GM23338 (cell line): ENCODE measurements at regions not wholly inside any gene's neighbourhood (a gene's known extent, or its start where the extent isn't known, plus 50 kb on each side); places are given as distances from the start of the nearest gene placed in this dataset.

Experiments
- ATAC-seq: fragments of 200-7000 bp; cut with Tn5 transposase; 3 replicates; pipeline ENCODE4 v1.9.1; 2020
- DNase-seq: peaks from one replicate; pipeline ENCODE4 v3.0.0-alpha.2; 2015; ENCODE audit warnings: low spot score
- H2AFZ ChIP-seq: fragments of 200-600 bp; sonication (generic); 2 replicates; pipeline ENCODE4 v1.8.0; 2016; ENCODE audit warnings: antibody characterized with exemption, mild to moderate bottlenecking, moderate library complexity
- H3F3A ChIP-seq: fragments of 200-600 bp; sonication (generic); replicated peaks from 2 replicates; pipeline ENCODE4 v1.8.0; 2017; ENCODE audit warnings: antibody characterized with exemption, mixed run types, low read depth
- H3K27ac ChIP-seq: fragments of 200-600 bp; sonication (generic); 2 replicates; pipeline ENCODE4 v1.6.1; 2016; ENCODE audit warnings: low read depth
- H3K27me3 ChIP-seq: fragments of 200-600 bp; sonication (generic); 2 replicates; pipeline ENCODE4 v1.8.0; 2016; ENCODE audit warnings: mild to moderate bottlenecking, mixed run types, moderate library complexity; ENCODE audit not compliant: insufficient read depth
- H3K36me3 ChIP-seq: fragments of 200-600 bp; sonication (generic); 2 replicates; pipeline ENCODE4 v1.8.0; 2016; ENCODE audit warnings: mild to moderate bottlenecking; ENCODE audit not compliant: insufficient read depth
- H3K4me1 ChIP-seq: fragments of 200-600 bp; sonication (generic); 2 replicates; pipeline ENCODE4 v1.8.0; 2016; ENCODE audit warnings: mild to moderate bottlenecking, moderate library complexity; ENCODE audit not compliant: insufficient read depth
- H3K4me2 ChIP-seq: fragments of 200-600 bp; sonication (generic); 2 replicates; pipeline ENCODE4 v1.7.1; 2017; ENCODE audit warnings: mixed run types
- H3K4me3 ChIP-seq: fragments of 200-600 bp; sonication (generic); 2 replicates; pipeline ENCODE4 v1.6.1; 2016; ENCODE audit warnings: mixed run types
- H3K79me2 ChIP-seq: fragments of 200-600 bp; sonication (generic); replicated peaks from 2 replicates; pipeline ENCODE4 v1.8.0; 2017; ENCODE audit warnings: mild to moderate bottlenecking; ENCODE audit not compliant: insufficient read depth
- H3K9me2 ChIP-seq: fragments of 200-600 bp; sonication (generic); 2 replicates; pipeline ENCODE4 v1.8.0; 2017; ENCODE audit not compliant: insufficient read depth
- H4K20me1 ChIP-seq: fragments of 200-600 bp; sonication (generic); replicated peaks from 2 replicates; pipeline ENCODE4 v1.8.0; 2017; ENCODE audit warnings: mild to moderate bottlenecking; ENCODE audit not compliant: insufficient read depth
- H3K27ac Mint-ChIP-seq: 2 replicates; pipeline ENCODE4 v1.8.0; 2020; ENCODE audit warnings: inconsistent platforms, mild to moderate bottlenecking, moderate library complexity, mixed read lengths
- H3K27me3 Mint-ChIP-seq: 3 replicates; pipeline ENCODE4 v1.8.0; 2022; ENCODE audit warnings: low read depth, mild to moderate bottlenecking, moderate library complexity, mixed read lengths, inconsistent platforms; ENCODE audit not compliant: insufficient read depth, poor library complexity
- H3K36me3 Mint-ChIP-seq: 3 replicates; pipeline ENCODE4 v1.8.0; 2021; ENCODE audit warnings: low read depth, mild to moderate bottlenecking, inconsistent platforms, moderate library complexity, mixed read lengths
- H3K4me1 Mint-ChIP-seq: 3 replicates; pipeline ENCODE4 v1.8.0; 2020; ENCODE audit warnings: mild to moderate bottlenecking, inconsistent platforms, mixed read lengths
- H3K4me3 Mint-ChIP-seq: 3 replicates; pipeline ENCODE4 v1.8.0; 2021; ENCODE audit warnings: moderate library complexity, mild to moderate bottlenecking, inconsistent platforms, mixed read lengths
- H3K9me3 Mint-ChIP-seq: 3 replicates; pipeline ENCODE4 v1.8.0; 2020; ENCODE audit warnings: moderate library complexity, mild to moderate bottlenecking, inconsistent platforms, mixed read lengths
- CREB1 ChIP-seq: fragments of 250-450 bp; sonication (Bioruptor Pico); IDR thresholded peaks from 2 replicates; pipeline ENCODE4 v1.5.0; 2020; ENCODE audit warnings: low read depth, mild to moderate bottlenecking, moderate library complexity
- EZH2 ChIP-seq: fragments of 200-600 bp; sonication (generic); IDR thresholded peaks from one replicate; pipeline ENCODE4 v1.8.0; 2017; ENCODE audit warnings: antibody characterized with exemption, mild to moderate bottlenecking, low read depth; ENCODE audit not compliant: unreplicated experiment
- EZH2phosphoT487 ChIP-seq: fragments of 200-600 bp; sonication (generic); IDR thresholded peaks from one replicate; pipeline ENCODE4 v1.8.1; 2018; ENCODE audit warnings: antibody characterized with exemption; ENCODE audit not compliant: unreplicated experiment
- JUNB ChIP-seq: IDR thresholded peaks from one replicate; pipeline ENCODE4 v1.6.1; 2016; ENCODE audit warnings: antibody characterized with exemption; ENCODE audit not compliant: unreplicated experiment
- STAT1 ChIP-seq: IDR thresholded peaks from one replicate; pipeline ENCODE4 v1.6.1; 2016; ENCODE audit warnings: antibody characterized with exemption; ENCODE audit not compliant: unreplicated experiment
- ZNF114 ChIP-seq: fragments of 250-450 bp; sonication (Bioruptor Pico); IDR thresholded peaks from 2 replicates; pipeline ENCODE4 v1.5.0; 2020; ENCODE audit warnings: mild to moderate bottlenecking, moderate library complexity
- TF ChIP-seq, protein P1 (sequence below): IDR thresholded peaks from 2 replicates; pipeline ENCODE4 v1.6.1; 2016; ENCODE audit warnings: antibody characterized with exemption
- TF ChIP-seq, protein P2 (sequence below): fragments of 250-450 bp; sonication (Bioruptor Pico); IDR thresholded peaks from 2 replicates; pipeline ENCODE4 v1.5.0; 2020; ENCODE audit warnings: mild to moderate bottlenecking, moderate library complexity
- TF ChIP-seq, protein P3 (sequence below), 2 experiments: fragments of 200-600 bp in 1 of 2; sonication (generic) in 1 of 2; conservative IDR thresholded peaks; 2 replicates each; pipeline versions ENCODE4 v1.5.1 to v1.6.1; 2016 to 2017; ENCODE audit warnings: antibody characterized with exemption in 2 of 2, low read depth in 2 of 2, mild to moderate bottlenecking in 2 of 2, moderate library complexity in 1 of 2

DNA sequence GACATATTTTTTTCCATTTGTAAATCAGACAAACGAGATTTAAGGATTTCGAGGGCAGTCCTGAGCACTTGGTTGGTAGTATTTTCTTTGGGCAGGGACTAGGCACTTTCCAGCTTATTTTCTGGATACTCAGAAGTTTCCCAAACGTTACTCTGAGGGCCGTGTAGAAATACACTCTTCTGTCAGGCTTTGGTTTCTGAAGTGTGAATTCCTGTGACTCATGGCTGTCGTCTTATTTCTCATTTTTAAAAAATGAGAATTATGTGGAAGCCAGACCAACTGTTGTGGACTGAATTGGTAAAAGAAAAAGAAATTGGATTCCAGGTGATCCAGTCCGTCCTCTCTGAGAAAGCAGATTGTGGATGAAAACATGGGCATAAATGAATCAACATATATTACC is 658.6 kb upstream of the FANCL start:
- H3K4me3 Mint-ChIP-seq: no peak overlapping the region
- no peaks in the 10 kb centered on the region for H3F3A ChIP-seq
- no peaks in the 10 kb centered on the region for H3K27me3 ChIP-seq
- H3K4me1 ChIP-seq: no peaks in the 10 kb centered on the region
- H3K4me3 ChIP-seq: no peak overlapping the region
- 0 out of 2 replicates have a peak, but pooled peaks cover 6% of the 10 kb centered on the region for H3K9me2 ChIP-seq
- H3K36me3 Mint-ChIP-seq: no peaks in the 10 kb centered on the region
- H3K27ac Mint-ChIP-seq: no peak overlapping the region
- no peaks in the 10 kb centered on the region for H3K9me3 Mint-ChIP-seq
- no peaks in the 10 kb centered on the region for H3K79me2 ChIP-seq
- no peak overlapping the region for H3K27ac ChIP-seq
- no peaks in the 10 kb centered on the region for H4K20me1 ChIP-seq
- no peaks in the 10 kb centered on the region for H3K36me3 ChIP-seq
- no peak overlapping the region for H2AFZ ChIP-seq
- ATAC-seq (no peak), DNase-seq (no peak)
- H3K4me1 Mint-ChIP-seq: no peaks in the 10 kb centered on the region
- TF ChIP-seq EZH2phosphoT487 (no peak), ZNF114 (no peak), CREB1 (no peak), EZH2 (no peak), JUNB (no peak), STAT1 (no peak)
- TF ChIP-seq, protein P1, sequence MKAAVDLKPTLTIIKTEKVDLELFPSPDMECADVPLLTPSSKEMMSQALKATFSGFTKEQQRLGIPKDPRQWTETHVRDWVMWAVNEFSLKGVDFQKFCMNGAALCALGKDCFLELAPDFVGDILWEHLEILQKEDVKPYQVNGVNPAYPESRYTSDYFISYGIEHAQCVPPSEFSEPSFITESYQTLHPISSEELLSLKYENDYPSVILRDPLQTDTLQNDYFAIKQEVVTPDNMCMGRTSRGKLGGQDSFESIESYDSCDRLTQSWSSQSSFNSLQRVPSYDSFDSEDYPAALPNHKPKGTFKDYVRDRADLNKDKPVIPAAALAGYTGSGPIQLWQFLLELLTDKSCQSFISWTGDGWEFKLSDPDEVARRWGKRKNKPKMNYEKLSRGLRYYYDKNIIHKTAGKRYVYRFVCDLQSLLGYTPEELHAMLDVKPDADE: no peak
- TF ChIP-seq, protein P2, sequence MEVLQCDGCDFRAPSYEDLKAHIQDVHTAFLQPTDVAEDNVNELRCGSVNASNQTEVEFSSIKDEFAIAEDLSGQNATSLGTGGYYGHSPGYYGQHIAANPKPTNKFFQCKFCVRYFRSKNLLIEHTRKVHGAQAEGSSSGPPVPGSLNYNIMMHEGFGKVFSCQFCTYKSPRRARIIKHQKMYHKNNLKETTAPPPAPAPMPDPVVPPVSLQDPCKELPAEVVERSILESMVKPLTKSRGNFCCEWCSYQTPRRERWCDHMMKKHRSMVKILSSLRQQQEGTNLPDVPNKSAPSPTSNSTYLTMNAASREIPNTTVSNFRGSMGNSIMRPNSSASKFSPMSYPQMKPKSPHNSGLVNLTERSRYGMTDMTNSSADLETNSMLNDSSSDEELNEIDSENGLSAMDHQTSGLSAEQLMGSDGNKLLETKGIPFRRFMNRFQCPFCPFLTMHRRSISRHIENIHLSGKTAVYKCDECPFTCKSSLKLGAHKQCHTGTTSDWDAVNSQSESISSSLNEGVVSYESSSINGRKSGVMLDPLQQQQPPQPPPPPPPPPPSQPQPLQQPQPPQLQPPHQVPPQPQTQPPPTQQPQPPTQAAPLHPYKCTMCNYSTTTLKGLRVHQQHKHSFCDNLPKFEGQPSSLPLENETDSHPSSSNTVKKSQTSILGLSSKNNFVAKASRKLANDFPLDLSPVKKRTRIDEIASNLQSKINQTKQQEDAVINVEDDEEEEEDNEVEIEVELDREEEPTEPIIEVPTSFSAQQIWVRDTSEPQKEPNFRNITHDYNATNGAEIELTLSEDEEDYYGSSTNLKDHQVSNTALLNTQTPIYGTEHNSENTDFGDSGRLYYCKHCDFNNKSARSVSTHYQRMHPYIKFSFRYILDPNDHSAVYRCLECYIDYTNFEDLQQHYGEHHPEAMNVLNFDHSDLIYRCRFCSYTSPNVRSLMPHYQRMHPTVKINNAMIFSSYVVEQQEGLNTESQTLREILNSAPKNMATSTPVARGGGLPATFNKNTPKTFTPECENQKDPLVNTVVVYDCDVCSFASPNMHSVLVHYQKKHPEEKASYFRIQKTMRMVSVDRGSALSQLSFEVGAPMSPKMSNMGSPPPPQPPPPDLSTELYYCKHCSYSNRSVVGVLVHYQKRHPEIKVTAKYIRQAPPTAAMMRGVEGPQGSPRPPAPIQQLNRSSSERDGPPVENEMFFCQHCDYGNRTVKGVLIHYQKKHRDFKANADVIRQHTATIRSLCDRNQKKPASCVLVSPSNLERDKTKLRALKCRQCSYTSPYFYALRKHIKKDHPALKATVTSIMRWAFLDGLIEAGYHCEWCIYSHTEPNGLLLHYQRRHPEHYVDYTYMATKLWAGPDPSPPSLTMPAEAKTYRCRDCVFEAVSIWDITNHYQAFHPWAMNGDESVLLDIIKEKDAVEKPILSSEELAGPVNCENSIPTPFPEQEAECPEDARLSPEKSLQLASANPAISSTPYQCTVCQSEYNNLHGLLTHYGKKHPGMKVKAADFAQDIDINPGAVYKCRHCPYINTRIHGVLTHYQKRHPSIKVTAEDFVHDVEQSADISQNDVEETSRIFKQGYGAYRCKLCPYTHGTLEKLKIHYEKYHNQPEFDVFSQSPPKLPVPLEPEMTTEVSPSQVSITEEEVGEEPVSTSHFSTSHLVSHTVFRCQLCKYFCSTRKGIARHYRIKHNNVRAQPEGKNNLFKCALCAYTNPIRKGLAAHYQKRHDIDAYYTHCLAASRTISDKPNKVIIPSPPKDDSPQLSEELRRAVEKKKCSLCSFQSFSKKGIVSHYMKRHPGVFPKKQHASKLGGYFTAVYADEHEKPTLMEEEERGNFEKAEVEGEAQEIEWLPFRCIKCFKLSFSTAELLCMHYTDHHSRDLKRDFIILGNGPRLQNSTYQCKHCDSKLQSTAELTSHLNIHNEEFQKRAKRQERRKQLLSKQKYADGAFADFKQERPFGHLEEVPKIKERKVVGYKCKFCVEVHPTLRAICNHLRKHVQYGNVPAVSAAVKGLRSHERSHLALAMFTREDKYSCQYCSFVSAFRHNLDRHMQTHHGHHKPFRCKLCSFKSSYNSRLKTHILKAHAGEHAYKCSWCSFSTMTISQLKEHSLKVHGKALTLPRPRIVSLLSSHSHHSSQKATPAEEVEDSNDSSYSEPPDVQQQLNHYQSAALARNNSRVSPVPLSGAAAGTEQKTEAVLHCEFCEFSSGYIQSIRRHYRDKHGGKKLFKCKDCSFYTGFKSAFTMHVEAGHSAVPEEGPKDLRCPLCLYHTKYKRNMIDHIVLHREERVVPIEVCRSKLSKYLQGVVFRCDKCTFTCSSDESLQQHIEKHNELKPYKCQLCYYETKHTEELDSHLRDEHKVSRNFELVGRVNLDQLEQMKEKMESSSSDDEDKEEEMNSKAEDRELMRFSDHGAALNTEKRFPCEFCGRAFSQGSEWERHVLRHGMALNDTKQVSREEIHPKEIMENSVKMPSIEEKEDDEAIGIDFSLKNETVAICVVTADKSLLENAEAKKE (CRISPR knock-in tag): no peak
- TF ChIP-seq, protein P3, sequence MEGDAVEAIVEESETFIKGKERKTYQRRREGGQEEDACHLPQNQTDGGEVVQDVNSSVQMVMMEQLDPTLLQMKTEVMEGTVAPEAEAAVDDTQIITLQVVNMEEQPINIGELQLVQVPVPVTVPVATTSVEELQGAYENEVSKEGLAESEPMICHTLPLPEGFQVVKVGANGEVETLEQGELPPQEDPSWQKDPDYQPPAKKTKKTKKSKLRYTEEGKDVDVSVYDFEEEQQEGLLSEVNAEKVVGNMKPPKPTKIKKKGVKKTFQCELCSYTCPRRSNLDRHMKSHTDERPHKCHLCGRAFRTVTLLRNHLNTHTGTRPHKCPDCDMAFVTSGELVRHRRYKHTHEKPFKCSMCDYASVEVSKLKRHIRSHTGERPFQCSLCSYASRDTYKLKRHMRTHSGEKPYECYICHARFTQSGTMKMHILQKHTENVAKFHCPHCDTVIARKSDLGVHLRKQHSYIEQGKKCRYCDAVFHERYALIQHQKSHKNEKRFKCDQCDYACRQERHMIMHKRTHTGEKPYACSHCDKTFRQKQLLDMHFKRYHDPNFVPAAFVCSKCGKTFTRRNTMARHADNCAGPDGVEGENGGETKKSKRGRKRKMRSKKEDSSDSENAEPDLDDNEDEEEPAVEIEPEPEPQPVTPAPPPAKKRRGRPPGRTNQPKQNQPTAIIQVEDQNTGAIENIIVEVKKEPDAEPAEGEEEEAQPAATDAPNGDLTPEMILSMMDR (conservative IDR thresholded peaks at IDR 0.05; ENCODE audit: low read depth in 2 of 2): no peak
- H3K27me3 Mint-ChIP-seq: no peaks in the 10 kb centered on the region
- H3K4me2 ChIP-seq: no peak overlapping the region
